ENCODE measurements at regions not wholly inside any gene's neighbourhood (a gene's known extent, or its start where the extent isn't known, plus 50 kb on each side); places are given as distances from the start of the nearest gene placed in this dataset.

DNA sequence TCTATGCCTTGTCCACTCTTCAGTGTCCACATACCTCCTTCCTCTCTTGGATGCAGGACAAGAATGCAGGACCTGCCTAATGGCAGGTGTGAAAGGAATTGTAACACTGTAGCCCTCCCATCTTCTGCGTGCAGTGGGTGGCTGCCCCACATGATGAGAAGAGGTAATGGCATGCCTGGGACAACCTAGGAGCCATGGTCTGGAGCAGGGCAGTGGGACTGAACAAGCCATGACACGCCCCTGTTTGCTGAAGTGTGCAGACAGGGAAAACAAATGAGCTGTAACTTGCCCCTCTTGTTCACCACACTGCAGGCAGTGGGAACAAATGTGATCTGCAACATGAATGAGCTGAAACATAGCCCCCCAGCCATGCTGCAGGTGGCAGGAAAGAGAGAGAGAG, 192.2 kb downstream of the PCDH17 start:
- TF ChIP-seq PCBP1 (IDR thresholded peaks at IDR 0.05; ENCODE audit: borderline replicate concordance, low read depth, low read length) (no peak), RXRA (CRISPR knock-in tag; IDR thresholded peaks at IDR 0.05) (no peak), POLR2A (IDR thresholded peaks at IDR 0.05; ENCODE audit: insufficient read depth in 1 of 2, low read depth in 2 of 2, low read length in 2 of 2) (no peak), NAIF1 (CRISPR knock-in tag; IDR thresholded peaks at IDR 0.05; ENCODE audit: borderline replicate concordance) (no peak)
- TF ChIP-seq, protein P1, sequence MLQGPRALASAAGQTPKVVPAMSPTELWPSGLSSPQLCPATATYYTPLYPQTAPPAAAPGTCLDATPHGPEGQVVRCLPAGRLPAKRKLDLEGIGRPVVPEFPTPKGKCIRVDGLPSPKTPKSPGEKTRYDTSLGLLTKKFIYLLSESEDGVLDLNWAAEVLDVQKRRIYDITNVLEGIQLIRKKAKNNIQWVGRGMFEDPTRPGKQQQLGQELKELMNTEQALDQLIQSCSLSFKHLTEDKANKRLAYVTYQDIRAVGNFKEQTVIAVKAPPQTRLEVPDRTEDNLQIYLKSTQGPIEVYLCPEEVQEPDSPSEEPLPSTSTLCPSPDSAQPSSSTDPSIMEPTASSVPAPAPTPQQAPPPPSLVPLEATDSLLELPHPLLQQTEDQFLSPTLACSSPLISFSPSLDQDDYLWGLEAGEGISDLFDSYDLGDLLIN (CRISPR knock-in tag; IDR thresholded peaks at IDR 0.05; ENCODE audit: borderline replicate concordance) = no peak
- TF ChIP-seq, protein P2, sequence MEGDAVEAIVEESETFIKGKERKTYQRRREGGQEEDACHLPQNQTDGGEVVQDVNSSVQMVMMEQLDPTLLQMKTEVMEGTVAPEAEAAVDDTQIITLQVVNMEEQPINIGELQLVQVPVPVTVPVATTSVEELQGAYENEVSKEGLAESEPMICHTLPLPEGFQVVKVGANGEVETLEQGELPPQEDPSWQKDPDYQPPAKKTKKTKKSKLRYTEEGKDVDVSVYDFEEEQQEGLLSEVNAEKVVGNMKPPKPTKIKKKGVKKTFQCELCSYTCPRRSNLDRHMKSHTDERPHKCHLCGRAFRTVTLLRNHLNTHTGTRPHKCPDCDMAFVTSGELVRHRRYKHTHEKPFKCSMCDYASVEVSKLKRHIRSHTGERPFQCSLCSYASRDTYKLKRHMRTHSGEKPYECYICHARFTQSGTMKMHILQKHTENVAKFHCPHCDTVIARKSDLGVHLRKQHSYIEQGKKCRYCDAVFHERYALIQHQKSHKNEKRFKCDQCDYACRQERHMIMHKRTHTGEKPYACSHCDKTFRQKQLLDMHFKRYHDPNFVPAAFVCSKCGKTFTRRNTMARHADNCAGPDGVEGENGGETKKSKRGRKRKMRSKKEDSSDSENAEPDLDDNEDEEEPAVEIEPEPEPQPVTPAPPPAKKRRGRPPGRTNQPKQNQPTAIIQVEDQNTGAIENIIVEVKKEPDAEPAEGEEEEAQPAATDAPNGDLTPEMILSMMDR (CRISPR knock-in tag; IDR thresholded peaks at IDR 0.05) = no peak

Data from HepG2 (cell line).